H1 (cell line): ENCODE measurements at regions not wholly inside any gene's neighbourhood (a gene's known extent, or its start where the extent isn't known, plus 50 kb on each side); places are given as distances from the start of the nearest gene placed in this dataset.

Source experiments
- CTCF ChIA-PET: fragments of 300-600 bp; sonication (Branson Sonifier 250); formaldehyde crosslinking; loops from one replicate; lab custom pipeline; 2021; ENCODE audit not compliant: partially characterized antibody; lab: Charles Lee
- POLR2A ChIA-PET: fragments of 300-600 bp; sonication (Branson Sonifier 250); formaldehyde crosslinking; loops from one replicate; lab custom pipeline; 2021; ENCODE audit warnings: inconsistent platforms; ENCODE audit not compliant: partially characterized antibody; lab: Charles Lee
- DNase-seq, 2 experiments: peaks; one replicate each; pipeline versions ENCODE4 v3.0.0 to v3.0.0-alpha.2; 2010 to 2022; ENCODE audit warnings: low spot score in 2 of 2, low read depth in 1 of 2, mixed read lengths in 1 of 2
- FAIRE-seq: peaks from 2 replicates; lab custom pipeline; 2011; peaks lifted over from hg19 to GRCh38; lab: Jason Lieb, UNC
- H2AFZ ChIP-seq: 2 replicates; pipeline ENCODE4 v1.8.1; 2012; ENCODE audit warnings: low read length, inconsistent platforms
- H2AK5ac ChIP-seq: 2 replicates; pipeline ENCODE4 v1.6.1; 2013; ENCODE audit warnings: low read depth, low read length
- H2BK120ac ChIP-seq: replicated peaks from 2 replicates; pipeline ENCODE3; 2013; ENCODE audit warnings: low read depth, low read length, inconsistent platforms
- H2BK12ac ChIP-seq: 2 replicates; pipeline ENCODE4 v1.6.1; 2013; ENCODE audit warnings: low read depth, low read length
- H2BK15ac ChIP-seq: 2 replicates; pipeline ENCODE4 v1.6.1; 2013; ENCODE audit warnings: low read length
- H2BK20ac ChIP-seq: 2 replicates; pipeline ENCODE4 v1.6.1; 2013; ENCODE audit warnings: low read length
- H2BK5ac ChIP-seq: 2 replicates; pipeline ENCODE4 v1.6.1; 2013; ENCODE audit warnings: low read depth, low read length
- H3K14ac ChIP-seq: 2 replicates; pipeline ENCODE4 v1.6.1; 2013; ENCODE audit warnings: inconsistent platforms; ENCODE audit not compliant: insufficient read length
- H3K18ac ChIP-seq: 2 replicates; pipeline ENCODE4 v1.6.1; 2013; ENCODE audit warnings: low read length; ENCODE audit errors: extremely low read depth
- H3K23ac ChIP-seq: 2 replicates; pipeline ENCODE4 v1.6.1; 2013; ENCODE audit warnings: inconsistent platforms; ENCODE audit not compliant: insufficient read length
- H3K23me2 ChIP-seq: 2 replicates; pipeline ENCODE4 v1.6.1; 2013; ENCODE audit warnings: low read depth, low read length
- H3K27ac ChIP-seq: 2 replicates; pipeline ENCODE4 v1.6.1; 2011; ENCODE audit warnings: low read depth, low read length, inconsistent platforms
- H3K27me3 ChIP-seq, 4 experiments: replicated peaks in 1 of 4; 1 replicate in 1 of 4; 2 replicates in 3 of 4; pipeline versions ENCODE4 v1.6.1 to v1.8.1; 2011 to 2013; ENCODE audit warnings: low read length in 3 of 4, mild to moderate bottlenecking in 3 of 4, inconsistent platforms in 2 of 4, mixed read lengths in 2 of 4, moderate library complexity in 1 of 4; ENCODE audit not compliant: control insufficient read depth in 3 of 4, insufficient read depth in 3 of 4; ENCODE audit errors: extremely low read depth in 1 of 4
- H3K36me3 ChIP-seq, 4 experiments: 2 replicates each; pipeline versions ENCODE4 v1.6.1 to v1.8.1; 2011 to 2013; ENCODE audit warnings: mild to moderate bottlenecking in 4 of 4, low read length in 3 of 4, moderate library complexity in 2 of 4, control low read depth in 1 of 4, inconsistent platforms in 1 of 4; ENCODE audit not compliant: insufficient read depth in 4 of 4, control insufficient read depth in 2 of 4
- H3K4ac ChIP-seq: replicated peaks from 2 replicates; pipeline ENCODE3; 2013; ENCODE audit warnings: low read length, low read depth, mixed read lengths, inconsistent platforms; ENCODE audit not compliant: insufficient read length
- H3K4me1 ChIP-seq, 4 experiments: replicated peaks in 1 of 4; 1 replicate in 1 of 4; 2 replicates in 3 of 4; pipeline versions ENCODE4 v1.6.1 to v1.8.1; 2011 to 2013; ENCODE audit warnings: low read length in 3 of 4, inconsistent platforms in 2 of 4, mixed read lengths in 1 of 4; ENCODE audit not compliant: insufficient read depth in 4 of 4, control insufficient read depth in 3 of 4
- H3K4me2 ChIP-seq, 2 experiments: 2 replicates each; pipeline versions ENCODE4 v1.6.1 to v1.8.1; 2011 to 2013; ENCODE audit warnings: low read depth in 2 of 2, low read length in 2 of 2, control low read depth in 1 of 2, inconsistent platforms in 1 of 2, mild to moderate bottlenecking in 1 of 2; ENCODE audit not compliant: insufficient read depth in 1 of 2
- H3K4me3 ChIP-seq, 4 experiments: fragments of 200-600, 300-600 bp in 1 of 4; sonication (generic), shearing (Covaris generic), sonication (Bioruptor Twin) in 1 of 4; 2 replicates each; pipeline versions ENCODE4 v1.5.1 to v1.8.1; 2011 to 2016; ENCODE audit warnings: low read length in 4 of 4, low read depth in 3 of 4, control low read depth in 2 of 4, inconsistent platforms in 2 of 4, mild to moderate bottlenecking in 2 of 4, mixed read lengths in 1 of 4, moderate library complexity in 1 of 4; ENCODE audit not compliant: insufficient read depth in 2 of 4; ENCODE audit errors: extremely low read depth in 1 of 4
- H3K56ac ChIP-seq: replicated peaks from 2 replicates; pipeline ENCODE3; 2013; ENCODE audit warnings: low read depth, mild to moderate bottlenecking, mixed read lengths, low read length, inconsistent platforms; ENCODE audit not compliant: insufficient read length
- H3K79me1 ChIP-seq: 2 replicates; pipeline ENCODE4 v1.6.1; 2013; ENCODE audit warnings: low read depth, low read length, control low read depth
- H3K79me2 ChIP-seq, 2 experiments: 2 replicates each; pipeline versions ENCODE4 v1.6.1 to v1.8.1; 2012 to 2013; ENCODE audit warnings: low read length in 2 of 2, mild to moderate bottlenecking in 2 of 2, inconsistent platforms in 1 of 2; ENCODE audit not compliant: insufficient read depth in 2 of 2, control insufficient read depth in 1 of 2
- H3K9ac ChIP-seq, 4 experiments: replicated peaks in 1 of 4; 1 replicate in 1 of 4; 2 replicates in 3 of 4; pipeline versions ENCODE4 v1.6.1 to v1.8.1; 2011 to 2013; ENCODE audit warnings: low read depth in 3 of 4, low read length in 3 of 4, control low read depth in 2 of 4, mild to moderate bottlenecking in 2 of 4, moderate library complexity in 2 of 4, inconsistent platforms in 1 of 4; ENCODE audit errors: extremely low read depth in 1 of 4
- H3K9me3 ChIP-seq, 2 experiments: 2 replicates each; pipeline versions ENCODE4 v1.6.1 to v1.8.1; 2012 to 2013; ENCODE audit warnings: mild to moderate bottlenecking in 2 of 2, moderate library complexity in 2 of 2, control low read depth in 1 of 2, inconsistent platforms in 1 of 2, low read depth in 1 of 2, low read length in 1 of 2, mixed read lengths in 1 of 2; ENCODE audit not compliant: insufficient read depth in 2 of 2
- H4K20me1 ChIP-seq, 2 experiments: replicated peaks in 1 of 2; 2 replicates each; pipeline versions ENCODE3 to v1.8.1; 2011 to 2013; ENCODE audit warnings: inconsistent platforms in 2 of 2, low read length in 2 of 2, mild to moderate bottlenecking in 1 of 2; ENCODE audit not compliant: insufficient read depth in 2 of 2, control insufficient read depth in 1 of 2
- H4K5ac ChIP-seq: 2 replicates; pipeline ENCODE4 v1.6.1; 2013; ENCODE audit warnings: low read length, low read depth, mixed read lengths, inconsistent platforms; ENCODE audit not compliant: insufficient read length
- H4K8ac ChIP-seq: 2 replicates; pipeline ENCODE4 v1.8.0; 2013; ENCODE audit warnings: mild to moderate bottlenecking, moderate library complexity, low read length, inconsistent platforms; ENCODE audit not compliant: insufficient read depth; ENCODE audit errors: extremely low read depth
- H4K91ac ChIP-seq: replicated peaks from 2 replicates; pipeline ENCODE3; 2013; ENCODE audit warnings: low read length, mixed read lengths, inconsistent platforms; ENCODE audit not compliant: insufficient read length
- EGR1 ChIP-seq: IDR thresholded peaks from 2 replicates; pipeline ENCODE4 v1.6.1; 2011; ENCODE audit warnings: low read depth, low read length, borderline replicate concordance
- GTF2F1 ChIP-seq: IDR thresholded peaks from 2 replicates; pipeline ENCODE4 v1.6.1; 2012; ENCODE audit warnings: low read depth, low read length, improper control_type of control experiment, borderline replicate concordance
- RNF2 ChIP-seq: fragments of 200-900, 300-1000 bp; sonication (generic); IDR thresholded peaks from 2 replicates; pipeline ENCODE4 v1.7.1; 2016; ENCODE audit warnings: borderline replicate concordance, low read depth, mild to moderate bottlenecking, antibody characterized with exemption, low read length; ENCODE audit not compliant: poor library complexity, severe bottlenecking; ENCODE audit errors: missing control alignments
- SIN3A ChIP-seq, 2 experiments: IDR thresholded peaks in 1 of 2; conservative IDR thresholded peaks in 1 of 2; 2 replicates each; pipeline ENCODE4 v1.6.1; 2011 to 2012; ENCODE audit warnings: low read length in 2 of 2, improper control_type of control experiment in 1 of 2, low read depth in 1 of 2, mild to moderate bottlenecking in 1 of 2
- SIRT6 ChIP-seq: IDR thresholded peaks from one replicate; pipeline ENCODE4 v1.7.1; 2012; ENCODE audit warnings: low read length, inconsistent platforms
- TBP ChIP-seq: IDR thresholded peaks from 2 replicates; pipeline ENCODE4 v1.6.1; 2011; ENCODE audit warnings: low read depth, low read length, improper control_type of control experiment
- TCF12 ChIP-seq: IDR thresholded peaks from 2 replicates; pipeline ENCODE4 v1.6.1; 2011; ENCODE audit warnings: low read depth, mild to moderate bottlenecking, low read length
- YY1 ChIP-seq: IDR thresholded peaks from 2 replicates; pipeline ENCODE4 v1.6.1; 2011; ENCODE audit warnings: low read depth, mild to moderate bottlenecking, low read length
- WGBS, 2 experiments: shearing (Covaris generic) in 1 of 2; methylation state at CpG; one replicate each; pipeline versions ENCODE4 v1.1.6 to v1.1.7; 2013 to 2015; ENCODE audit warnings: low lambda C conversion rate in 2 of 2, mixed read lengths in 2 of 2, inconsistent platforms in 1 of 2, low coverage in 1 of 2, missing lambda C conversion rate in 1 of 2; ENCODE audit not compliant: insufficient replicate concordance in 2 of 2, insufficient coverage in 1 of 2, insufficient read length in 1 of 2; ENCODE audit errors: extremely low coverage in 1 of 2, missing lambda C conversion rate in 1 of 2; 5-methylcytosine and 5-hydroxymethylcytosine counted together
- TF ChIP-seq, protein P1 (sequence below), 3 experiments: IDR thresholded peaks; 1 replicate in 2 of 3; 2 replicates in 1 of 3; pipeline versions ENCODE4 v1.5.1 to v1.6.1; 2011; ENCODE audit warnings: low read length in 3 of 3, mild to moderate bottlenecking in 3 of 3, inconsistent platforms in 2 of 3, low read depth in 1 of 3, moderate library complexity in 1 of 3; ENCODE audit not compliant: insufficient read depth in 1 of 3; ENCODE audit errors: control extremely low read depth in 1 of 3
- TF ChIP-seq, protein P2 (sequence below): IDR thresholded peaks from 2 replicates; pipeline ENCODE4 v1.6.1; 2012; ENCODE audit warnings: low read length, inconsistent platforms

DNA sequence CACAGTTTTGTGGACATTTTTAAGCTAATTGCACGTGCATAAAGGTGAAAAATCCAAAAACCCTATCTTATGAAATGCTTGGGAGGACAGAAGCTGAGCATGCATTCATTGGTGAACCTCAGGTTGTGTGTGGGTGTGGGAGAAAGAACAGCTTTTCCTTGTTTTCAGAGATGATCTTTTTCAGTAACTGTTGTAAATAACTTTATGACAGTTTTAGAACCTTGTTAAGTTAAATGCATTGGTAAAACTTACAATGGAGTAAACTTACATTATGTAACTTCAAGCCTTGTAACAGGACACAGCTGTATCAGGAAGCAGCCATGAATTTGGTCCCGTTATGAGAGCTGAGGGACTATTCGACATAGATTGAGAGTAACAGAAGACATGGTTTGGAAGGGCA lies 587.4 kb downstream of the GALC start:
- Histone ChIP-seq H2BK5ac (no peak overlapping the region), H3K4me3 (no peak overlapping the region), H2AFZ (no peak overlapping the region), H2BK120ac (no peak overlapping the region), H3K9ac (no peak overlapping the region), H3K27me3 (no peaks in the 10 kb centered on the region), H3K4me1 (no peaks in the 10 kb centered on the region; a peak in 1 of 7 replicates), H2BK15ac (no peak overlapping the region), H3K18ac (no peak overlapping the region), H4K8ac (no peak overlapping the region), H2AK5ac (no peak overlapping the region), H3K79me2 (no peaks in the 10 kb centered on the region), H2BK12ac (no peak overlapping the region), H3K23ac (no peak overlapping the region), H2BK20ac (no peak overlapping the region), H4K20me1 (no peaks in the 10 kb centered on the region), H4K5ac (no peak overlapping the region), H3K4me2 (no peak overlapping the region), H3K4ac (no peak overlapping the region), H3K9me3 (no peaks in the 10 kb centered on the region), H3K14ac (no peak overlapping the region), H3K23me2 (no peaks in the 10 kb centered on the region), H3K56ac (no peak overlapping the region), H3K36me3 (no peaks in the 10 kb centered on the region), H4K91ac (no peak overlapping the region), H3K27ac (no peak overlapping the region), H3K79me1 (no peaks in the 10 kb centered on the region)
- 93% methylated on average over 3 of the region's 3 CpGs; no CpG with 5 or more reads in 1 of the 2 experiments for WGBS, 2 experiments
- CTCF ChIA-PET: interaction anchor here (1.2 kb wide), 2 partner anchors 14 to 35 kb away, joined by 3 to 4 read pairs; no protein-coding TSS in a partner anchor
- FAIRE-seq: no peak
- POLR2A ChIA-PET: no interaction called here
- no peak for DNase-seq
- TF ChIP-seq, protein P1, sequence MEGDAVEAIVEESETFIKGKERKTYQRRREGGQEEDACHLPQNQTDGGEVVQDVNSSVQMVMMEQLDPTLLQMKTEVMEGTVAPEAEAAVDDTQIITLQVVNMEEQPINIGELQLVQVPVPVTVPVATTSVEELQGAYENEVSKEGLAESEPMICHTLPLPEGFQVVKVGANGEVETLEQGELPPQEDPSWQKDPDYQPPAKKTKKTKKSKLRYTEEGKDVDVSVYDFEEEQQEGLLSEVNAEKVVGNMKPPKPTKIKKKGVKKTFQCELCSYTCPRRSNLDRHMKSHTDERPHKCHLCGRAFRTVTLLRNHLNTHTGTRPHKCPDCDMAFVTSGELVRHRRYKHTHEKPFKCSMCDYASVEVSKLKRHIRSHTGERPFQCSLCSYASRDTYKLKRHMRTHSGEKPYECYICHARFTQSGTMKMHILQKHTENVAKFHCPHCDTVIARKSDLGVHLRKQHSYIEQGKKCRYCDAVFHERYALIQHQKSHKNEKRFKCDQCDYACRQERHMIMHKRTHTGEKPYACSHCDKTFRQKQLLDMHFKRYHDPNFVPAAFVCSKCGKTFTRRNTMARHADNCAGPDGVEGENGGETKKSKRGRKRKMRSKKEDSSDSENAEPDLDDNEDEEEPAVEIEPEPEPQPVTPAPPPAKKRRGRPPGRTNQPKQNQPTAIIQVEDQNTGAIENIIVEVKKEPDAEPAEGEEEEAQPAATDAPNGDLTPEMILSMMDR (IDR thresholded peaks at IDR 0.05; ENCODE audit: control extremely low read depth in 1 of 3, insufficient read depth in 1 of 3, low read depth in 1 of 3, low read length in 3 of 3): no peak
- TF ChIP-seq, protein P2, sequence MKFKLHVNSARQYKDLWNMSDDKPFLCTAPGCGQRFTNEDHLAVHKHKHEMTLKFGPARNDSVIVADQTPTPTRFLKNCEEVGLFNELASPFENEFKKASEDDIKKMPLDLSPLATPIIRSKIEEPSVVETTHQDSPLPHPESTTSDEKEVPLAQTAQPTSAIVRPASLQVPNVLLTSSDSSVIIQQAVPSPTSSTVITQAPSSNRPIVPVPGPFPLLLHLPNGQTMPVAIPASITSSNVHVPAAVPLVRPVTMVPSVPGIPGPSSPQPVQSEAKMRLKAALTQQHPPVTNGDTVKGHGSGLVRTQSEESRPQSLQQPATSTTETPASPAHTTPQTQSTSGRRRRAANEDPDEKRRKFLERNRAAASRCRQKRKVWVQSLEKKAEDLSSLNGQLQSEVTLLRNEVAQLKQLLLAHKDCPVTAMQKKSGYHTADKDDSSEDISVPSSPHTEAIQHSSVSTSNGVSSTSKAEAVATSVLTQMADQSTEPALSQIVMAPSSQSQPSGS: no peak
- TF ChIP-seq SIRT6: no peak
- TF ChIP-seq RNF2: no peak
- TF ChIP-seq GTF2F1: no peak
- no peak for TF ChIP-seq EGR1
- no peak for TF ChIP-seq YY1
- TF ChIP-seq TCF12: no peak
- TF ChIP-seq SIN3A (conservative IDR thresholded peaks at IDR 0.05 in 1 of 2, IDR thresholded peaks at IDR 0.05 in 1 of 2; ENCODE audit: low read depth in 1 of 2, low read length in 2 of 2): no peak
- no peak for TF ChIP-seq TBP
